ENCODE measurements at regions not wholly inside any gene's neighbourhood (a gene's known extent, or its start where the extent isn't known, plus 50 kb on each side); places are given as distances from the start of the nearest gene placed in this dataset.

DNA sequence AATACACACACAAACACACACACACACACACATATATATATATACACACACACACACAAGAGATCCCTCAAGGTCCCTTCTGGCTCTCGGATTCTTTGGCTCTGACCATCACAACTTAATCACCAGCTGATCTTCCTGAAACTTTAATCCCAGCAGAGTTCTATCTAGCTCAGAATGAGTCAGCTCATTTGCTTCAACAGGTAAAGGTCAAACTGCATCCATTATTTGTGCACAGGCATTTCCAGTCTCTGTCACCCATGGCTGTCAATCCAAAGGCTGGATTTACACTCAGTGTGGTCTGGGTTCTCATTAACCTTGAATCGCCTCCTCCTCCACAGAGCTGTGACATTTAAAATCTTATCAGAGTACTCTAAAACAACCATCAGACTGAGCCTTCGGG is 113.3 kb upstream of the TMPO start:
- H3K27ac ChIP-seq (ENCODE audit: low read length), result no peak overlapping the region
- no peak overlapping the region for H3K4me3 ChIP-seq (ENCODE audit: low read length)
- TF ChIP-seq, protein P1, sequence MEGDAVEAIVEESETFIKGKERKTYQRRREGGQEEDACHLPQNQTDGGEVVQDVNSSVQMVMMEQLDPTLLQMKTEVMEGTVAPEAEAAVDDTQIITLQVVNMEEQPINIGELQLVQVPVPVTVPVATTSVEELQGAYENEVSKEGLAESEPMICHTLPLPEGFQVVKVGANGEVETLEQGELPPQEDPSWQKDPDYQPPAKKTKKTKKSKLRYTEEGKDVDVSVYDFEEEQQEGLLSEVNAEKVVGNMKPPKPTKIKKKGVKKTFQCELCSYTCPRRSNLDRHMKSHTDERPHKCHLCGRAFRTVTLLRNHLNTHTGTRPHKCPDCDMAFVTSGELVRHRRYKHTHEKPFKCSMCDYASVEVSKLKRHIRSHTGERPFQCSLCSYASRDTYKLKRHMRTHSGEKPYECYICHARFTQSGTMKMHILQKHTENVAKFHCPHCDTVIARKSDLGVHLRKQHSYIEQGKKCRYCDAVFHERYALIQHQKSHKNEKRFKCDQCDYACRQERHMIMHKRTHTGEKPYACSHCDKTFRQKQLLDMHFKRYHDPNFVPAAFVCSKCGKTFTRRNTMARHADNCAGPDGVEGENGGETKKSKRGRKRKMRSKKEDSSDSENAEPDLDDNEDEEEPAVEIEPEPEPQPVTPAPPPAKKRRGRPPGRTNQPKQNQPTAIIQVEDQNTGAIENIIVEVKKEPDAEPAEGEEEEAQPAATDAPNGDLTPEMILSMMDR (IDR thresholded peaks at IDR 0.05), result no peak
- no peaks in the 10 kb centered on the region for H3K36me3 ChIP-seq (ENCODE audit: control insufficient read depth, insufficient read depth, low read length)
- no peaks in the 10 kb centered on the region for H3K9me3 Mint-ChIP-seq
- H3K4me1 Mint-ChIP-seq, result peaks cover 43 to 51% of the 10 kb centered on the region in 2 donors
- no peak overlapping the region for H3K27ac Mint-ChIP-seq
- no peak for ATAC-seq
- intact Hi-C loops (cut with micrococcal nuclease), result no loop called here
- WGBS (ENCODE audit: insufficient coverage), result 84% methylated on average over 3 of the region's 3 CpGs
- no peak overlapping the region for H3K4me3 Mint-ChIP-seq
- no peaks in the 10 kb centered on the region for H3K27me3 Mint-ChIP-seq (ENCODE audit: low read depth in 2 of 2)
- no peaks in the 10 kb centered on the region for H3K9me3 ChIP-seq (ENCODE audit: control insufficient read depth, insufficient read depth, low read length)
- H3K4me1 ChIP-seq (ENCODE audit: control insufficient read depth, insufficient read depth, low read length), result peaks cover 22% of the 10 kb centered on the region
- DNase-seq, result no peak
- H3K36me3 Mint-ChIP-seq, result no peaks in the 10 kb centered on the region
- H3K27me3 ChIP-seq (ENCODE audit: control insufficient read depth, insufficient read depth, low read length), result no peaks in the 10 kb centered on the region

DNA sequence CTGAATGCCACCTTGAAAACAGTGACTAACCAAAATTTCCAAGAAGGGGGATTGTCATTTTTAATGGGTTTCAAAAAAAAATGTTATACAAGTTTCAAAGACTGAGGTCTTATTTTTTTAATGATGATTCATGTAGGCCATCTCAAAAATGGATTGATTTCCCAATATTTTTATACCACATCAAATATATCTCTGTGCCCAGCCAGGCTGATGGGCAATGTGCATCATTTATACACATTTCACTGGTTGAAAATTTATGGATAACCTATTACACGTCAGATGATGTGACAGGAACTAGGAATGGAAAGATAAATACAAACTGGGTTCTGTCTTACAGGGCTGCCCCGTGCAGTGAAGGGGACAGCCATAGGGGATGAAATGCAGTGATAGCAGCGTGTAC is 112.7 kb upstream of the TMPO start:
- no peak for DNase-seq
- Histone ChIP-seq H3K9me3 (ENCODE audit: control insufficient read depth, insufficient read depth, low read length) (no peaks in the 10 kb centered on the region), H3K36me3 (ENCODE audit: control insufficient read depth, insufficient read depth, low read length) (no peaks in the 10 kb centered on the region), H3K27ac (ENCODE audit: low read length) (no peak overlapping the region), H3K4me1 (ENCODE audit: control insufficient read depth, insufficient read depth, low read length) (peaks cover 17% of the 10 kb centered on the region), H3K27me3 (ENCODE audit: control insufficient read depth, insufficient read depth, low read length) (no peaks in the 10 kb centered on the region), H3K4me3 (ENCODE audit: low read length) (no peak overlapping the region)
- Mint-ChIP-seq H3K27ac (no peak overlapping the region), H3K27me3 (ENCODE audit: low read depth in 2 of 2) (no peaks in the 10 kb centered on the region), H3K9me3 (no peaks in the 10 kb centered on the region), H3K4me3 (no peak overlapping the region), H3K36me3 (no peaks in the 10 kb centered on the region), H3K4me1 (peaks cover 37 to 45% of the 10 kb centered on the region in 2 donors)
- TF ChIP-seq, protein P1 (IDR thresholded peaks at IDR 0.05), result no peak
- WGBS (ENCODE audit: insufficient coverage), result 97% methylated on average over 3 of the region's 3 CpGs
- ATAC-seq, result no peak
- intact Hi-C loops (cut with micrococcal nuclease), result no loop called here

DNA sequence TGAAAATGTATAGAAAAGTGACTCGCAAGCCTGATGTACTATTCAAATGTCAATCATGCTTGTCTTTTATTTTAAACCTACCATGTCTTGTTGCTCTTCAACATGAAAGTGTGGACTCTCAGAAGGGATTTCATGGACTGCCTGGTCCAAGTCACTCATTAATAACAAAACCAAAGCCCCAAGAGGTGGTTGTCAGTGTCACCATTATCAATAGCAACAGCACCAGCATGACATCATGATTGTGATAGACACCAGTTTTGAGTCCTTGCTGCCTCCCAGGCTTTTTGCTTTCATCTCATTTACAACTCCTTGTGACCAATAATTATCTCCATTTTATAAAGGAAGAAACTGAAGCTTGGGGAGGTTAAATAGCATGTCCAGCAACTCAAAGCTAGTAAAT is 112.0 kb upstream of the TMPO start:
- no peaks in the 10 kb centered on the region for H3K36me3 Mint-ChIP-seq
- Histone ChIP-seq H3K4me3 (ENCODE audit: low read length) (no peak overlapping the region), H3K4me1 (ENCODE audit: control insufficient read depth, insufficient read depth, low read length) (peaks cover 14% of the 10 kb centered on the region), H3K9me3 (ENCODE audit: control insufficient read depth, insufficient read depth, low read length) (no peaks in the 10 kb centered on the region), H3K27ac (ENCODE audit: low read length) (no peak overlapping the region), H3K36me3 (ENCODE audit: control insufficient read depth, insufficient read depth, low read length) (no peaks in the 10 kb centered on the region), H3K27me3 (ENCODE audit: control insufficient read depth, insufficient read depth, low read length) (no peaks in the 10 kb centered on the region)
- 83% methylated on average over 1 of the region's 1 CpG for WGBS (ENCODE audit: insufficient coverage)
- no peak for ATAC-seq
- intact Hi-C loops (cut with micrococcal nuclease), result no loop called here
- no peak overlapping the region for H3K27ac Mint-ChIP-seq
- no peak for DNase-seq
- H3K27me3 Mint-ChIP-seq (ENCODE audit: low read depth in 2 of 2), result no peaks in the 10 kb centered on the region
- no peak overlapping the region for H3K4me3 Mint-ChIP-seq
- TF ChIP-seq, protein P1 (IDR thresholded peaks at IDR 0.05), result no peak
- no peaks in the 10 kb centered on the region for H3K9me3 Mint-ChIP-seq
- H3K4me1 Mint-ChIP-seq, result peaks cover 36 to 45% of the 10 kb centered on the region in 2 donors

DNA sequence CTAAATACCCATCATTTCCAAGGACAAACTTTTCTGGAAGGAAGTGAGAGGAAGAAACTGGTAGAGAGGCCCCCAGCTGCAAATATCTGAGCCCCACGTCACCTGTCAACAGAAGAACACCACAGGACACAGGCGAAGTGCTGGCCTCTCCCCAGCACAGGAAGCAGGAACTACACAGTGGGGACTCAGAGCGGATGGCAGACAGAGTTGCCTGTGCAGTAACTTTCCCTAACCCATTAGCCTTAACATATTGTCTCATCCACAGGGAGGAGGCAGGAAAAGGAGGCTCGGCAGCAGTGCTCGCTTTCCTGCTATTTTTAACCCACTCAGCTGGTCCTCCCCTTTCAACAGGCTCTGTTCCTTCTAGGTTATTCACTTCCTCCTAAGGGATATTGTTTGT is 111.5 kb upstream of the TMPO start:
- TF ChIP-seq, protein P1 (IDR thresholded peaks at IDR 0.05), result no peak
- WGBS (ENCODE audit: insufficient coverage), result 30% methylated on average over 3 of the region's 5 CpGs
- H3K27me3 Mint-ChIP-seq (ENCODE audit: low read depth in 2 of 2), result no peaks in the 10 kb centered on the region

More for the DNA sequence above, 111.5 kb upstream of the TMPO start:
- no peaks in the 10 kb centered on the region for H3K36me3 Mint-ChIP-seq
- intact Hi-C loops (cut with micrococcal nuclease), result no loop called here
- ATAC-seq (no peak), DNase-seq (no peak)
- H3K27ac Mint-ChIP-seq, result no peak overlapping the region
- H3K9me3 Mint-ChIP-seq, result no peaks in the 10 kb centered on the region
- no peak overlapping the region for H3K27ac ChIP-seq (ENCODE audit: low read length)
- H3K4me1 ChIP-seq (ENCODE audit: control insufficient read depth, insufficient read depth, low read length), result peaks cover 13% of the 10 kb centered on the region
- no peak overlapping the region for H3K4me3 ChIP-seq (ENCODE audit: low read length)
- H3K36me3 ChIP-seq (ENCODE audit: control insufficient read depth, insufficient read depth, low read length), result no peaks in the 10 kb centered on the region
- H3K27me3 ChIP-seq (ENCODE audit: control insufficient read depth, insufficient read depth, low read length), result no peaks in the 10 kb centered on the region
- H3K4me1 Mint-ChIP-seq, result peaks cover 40 to 45% of the 10 kb centered on the region in 2 donors
- H3K4me3 Mint-ChIP-seq, result no peak overlapping the region
- H3K9me3 ChIP-seq (ENCODE audit: control insufficient read depth, insufficient read depth, low read length), result no peaks in the 10 kb centered on the region
